GM23248 (cell line): ENCODE measurements at regions not wholly inside any gene's neighbourhood (a gene's known extent, or its start where the extent isn't known, plus 50 kb on each side); places are given as distances from the start of the nearest gene placed in this dataset.

Source experiments
- EZH2 ChIP-seq: fragments of 200-600 bp; sonication (generic); IDR thresholded peaks from 2 replicates; pipeline ENCODE4 v1.6.1; 2018; ENCODE audit warnings: antibody characterized with exemption, mild to moderate bottlenecking; ENCODE audit not compliant: insufficient read depth, poor library complexity, severe bottlenecking
- EZH2phosphoT487 ChIP-seq: fragments of 200-600 bp; sonication (generic); IDR thresholded peaks from 2 replicates; pipeline ENCODE4 v1.6.1; 2018; ENCODE audit warnings: antibody characterized with exemption, moderate library complexity, mild to moderate bottlenecking, low read depth; ENCODE audit not compliant: insufficient read depth

DNA sequence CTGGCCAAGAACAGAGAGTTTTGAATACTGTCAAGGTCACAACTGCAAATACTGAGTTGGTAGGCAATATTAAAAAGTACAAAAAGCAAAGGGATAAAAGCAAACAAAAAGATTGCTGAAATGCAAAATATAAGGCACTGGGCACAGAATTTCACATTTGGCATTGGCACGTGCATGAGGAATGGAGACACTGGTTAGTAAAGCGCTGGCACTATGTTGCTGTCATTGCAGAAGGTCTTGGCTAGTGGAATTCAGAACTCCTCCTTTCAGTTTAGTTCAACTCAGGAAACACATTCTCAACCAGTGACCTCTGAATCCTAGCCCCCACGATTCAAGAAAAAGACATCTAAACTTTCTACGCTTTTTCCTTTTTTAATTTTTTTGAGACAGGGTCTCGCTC lies 111.8 kb upstream of the PSMD7 start:
- TF ChIP-seq EZH2 (no peak), EZH2phosphoT487 (no peak)
